MM.1S (cell line): ENCODE measurements at regions not wholly inside any gene's neighbourhood (a gene's known extent, or its start where the extent isn't known, plus 50 kb on each side); places are given as distances from the start of the nearest gene placed in this dataset.

Source experiments
- DNase-seq: peaks from one replicate; pipeline ENCODE4 v3.0.0-alpha.2; 2015
- H2AFZ ChIP-seq: fragments of 300-600 bp; sonication (generic); 2 replicates; pipeline ENCODE4 v1.6.0; 2016; ENCODE audit warnings: antibody characterized with exemption, low read length
- H3F3A ChIP-seq: fragments of 300-600 bp; sonication (generic); 2 replicates; pipeline ENCODE4 v1.6.1; 2016; ENCODE audit warnings: mild to moderate bottlenecking, antibody characterized with exemption, low read length, moderate library complexity, mixed read lengths; ENCODE audit not compliant: insufficient read depth
- H3K27ac ChIP-seq: fragments of 300-600 bp; sonication (generic); 2 replicates; pipeline ENCODE4 v1.5.1; 2016; ENCODE audit warnings: mild to moderate bottlenecking, low read length
- H3K27me3 ChIP-seq: fragments of 300-600 bp; sonication (generic); replicated peaks from 2 replicates; pipeline ENCODE4 v1.6.0; 2016; ENCODE audit warnings: low read length; ENCODE audit not compliant: insufficient read depth
- H3K36me3 ChIP-seq: fragments of 300-600 bp; sonication (generic); replicated peaks from 2 replicates; pipeline ENCODE4 v1.6.1; 2016; ENCODE audit warnings: mild to moderate bottlenecking, low read length, mixed read lengths; ENCODE audit not compliant: insufficient read depth
- H3K4me1 ChIP-seq: fragments of 300-600 bp; sonication (generic); 2 replicates; pipeline ENCODE4 v1.6.1; 2016; ENCODE audit warnings: low read length, mixed read lengths
- H3K4me2 ChIP-seq: fragments of 300-600 bp; sonication (generic); 2 replicates; pipeline ENCODE4 v1.6.0; 2016; ENCODE audit warnings: low read depth, low read length
- H3K4me3 ChIP-seq: fragments of 300-600 bp; sonication (generic); 2 replicates; pipeline ENCODE4 v1.5.1; 2016; ENCODE audit warnings: low read length, mixed read lengths
- H3K79me2 ChIP-seq: fragments of 300-600 bp; sonication (generic); 2 replicates; pipeline ENCODE4 v1.6.1; 2016; ENCODE audit warnings: mixed run types, low read length, mixed read lengths
- H3K9ac ChIP-seq: fragments of 300-600 bp; sonication (generic); 2 replicates; pipeline ENCODE4 v1.6.1; 2016; ENCODE audit warnings: low read length, mixed read lengths
- H3K9me2 ChIP-seq: fragments of 300-600 bp; sonication (generic); replicated peaks from 2 replicates; pipeline ENCODE4 v1.6.1; 2016; ENCODE audit warnings: mild to moderate bottlenecking, low read length, mixed read lengths; ENCODE audit not compliant: insufficient read depth
- H3K9me3 ChIP-seq: fragments of 300-600 bp; sonication (generic); replicated peaks from 2 replicates; pipeline ENCODE4 v1.6.1; 2016; ENCODE audit warnings: mild to moderate bottlenecking, low read length, mixed read lengths; ENCODE audit not compliant: insufficient read depth
- H4K20me1 ChIP-seq: fragments of 300-600 bp; sonication (generic); 2 replicates; pipeline ENCODE4 v1.6.1; 2016; ENCODE audit warnings: mild to moderate bottlenecking, low read length, moderate library complexity, mixed read lengths; ENCODE audit not compliant: insufficient read depth
- CTCF ChIP-seq: fragments of 300-600 bp; sonication (generic); IDR thresholded peaks from 2 replicates; pipeline ENCODE4 v1.5.1; 2016; ENCODE audit warnings: antibody characterized with exemption, low read length, mixed read lengths
- EZH2 ChIP-seq: fragments of 300-600 bp; sonication (generic); optimal IDR thresholded peaks from 2 replicates; pipeline ENCODE3; 2017; ENCODE audit warnings: low read depth, mild to moderate bottlenecking, antibody characterized with exemption, low read length, mixed read lengths
- EZH2phosphoT487 ChIP-seq: fragments of 300-600 bp; sonication (generic); IDR thresholded peaks from 2 replicates; pipeline ENCODE4 v1.6.1; 2018; ENCODE audit warnings: antibody characterized with exemption, low read length

- Histone ChIP-seq H4K20me1 (no peaks in the 10 kb centered on the region), H2AFZ (no peak overlapping the region), H3K9me3 (no peaks in the 10 kb centered on the region), H3K9ac (no peak overlapping the region), H3K4me1 (no peaks in the 10 kb centered on the region), H3K4me2 (no peak overlapping the region), H3K27ac (no peak overlapping the region), H3K79me2 (no peaks in the 10 kb centered on the region), H3F3A (no peaks in the 10 kb centered on the region), H3K36me3 (no peaks in the 10 kb centered on the region), H3K4me3 (no peak overlapping the region), H3K9me2 (no peaks in the 10 kb centered on the region), H3K27me3 (no peaks in the 10 kb centered on the region)
- TF ChIP-seq EZH2, result no peak
- no peak for TF ChIP-seq CTCF
- no peak for TF ChIP-seq EZH2phosphoT487
- DNase-seq, result no peak
Measured at GRCh38 chr14:84390010-84390409, 1139.9 kb upstream of the FLRT2 start.

GRCh38 chr14:84397631-84398030 lies 1132.3 kb upstream of the FLRT2 start:
- Histone ChIP-seq H3K9ac (no peak overlapping the region), H3K79me2 (no peaks in the 10 kb centered on the region), H3K4me2 (no peak overlapping the region), H3K36me3 (no peaks in the 10 kb centered on the region), H3K27ac (no peak overlapping the region), H3K4me1 (no peaks in the 10 kb centered on the region), H3K4me3 (no peak overlapping the region), H3K9me3 (no peaks in the 10 kb centered on the region), H3K27me3 (no peaks in the 10 kb centered on the region), H4K20me1 (no peaks in the 10 kb centered on the region), H3F3A (no peaks in the 10 kb centered on the region), H3K9me2 (no peaks in the 10 kb centered on the region), H2AFZ (no peak overlapping the region)
- DNase-seq, result no peak
- no peak for TF ChIP-seq EZH2phosphoT487
- TF ChIP-seq EZH2, result no peak
- no peak for TF ChIP-seq CTCF

DNA sequence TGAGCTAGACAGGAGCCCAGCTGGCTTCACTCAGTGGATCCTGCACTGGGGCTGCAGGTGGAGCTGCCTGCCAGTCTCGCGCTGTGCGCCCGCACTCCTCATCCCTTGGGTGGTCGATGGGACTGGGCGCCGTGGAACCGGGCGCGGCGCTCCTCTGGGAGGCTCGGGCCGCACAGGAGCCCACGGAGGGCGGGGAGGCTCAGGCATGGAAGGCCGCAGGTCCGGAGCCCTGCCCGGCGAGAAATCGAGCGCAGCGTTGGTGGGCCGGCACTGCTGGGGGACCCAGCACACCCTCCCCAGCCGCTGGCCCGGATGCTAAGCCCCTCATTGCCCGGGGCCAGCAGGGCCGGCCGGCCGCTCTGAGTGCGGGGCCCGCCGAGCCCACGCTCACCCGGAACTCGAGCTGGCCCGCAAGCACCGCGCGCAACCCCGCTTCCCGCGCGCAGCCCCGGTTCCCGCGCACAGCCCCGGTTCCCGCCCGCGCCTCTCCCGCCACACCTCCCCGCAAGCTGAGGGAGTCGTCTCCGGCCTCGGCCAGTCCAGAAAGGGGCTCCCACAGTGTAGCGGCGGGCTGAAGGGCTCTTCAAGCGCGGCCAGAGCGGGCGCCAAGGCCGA lies 1130.5 kb upstream of the FLRT2 start:
- no peak for DNase-seq
- H3K9me3 ChIP-seq, result no peaks in the 10 kb centered on the region
- H2AFZ ChIP-seq, result no peak overlapping the region
- H3K9me2 ChIP-seq, result no peaks in the 10 kb centered on the region
- H3K4me2 ChIP-seq, result no peak overlapping the region
- no peaks in the 10 kb centered on the region for H3K27me3 ChIP-seq
- no peaks in the 10 kb centered on the region for H3K4me1 ChIP-seq
- no peak overlapping the region for H3K9ac ChIP-seq
- H3K27ac ChIP-seq, result no peak overlapping the region
- TF ChIP-seq EZH2 (no peak), CTCF (no peak), EZH2phosphoT487 (no peak)
- H3K79me2 ChIP-seq, result no peaks in the 10 kb centered on the region
- H3K4me3 ChIP-seq, result no peak overlapping the region
- no peaks in the 10 kb centered on the region for H4K20me1 ChIP-seq
- H3K36me3 ChIP-seq, result no peaks in the 10 kb centered on the region
- no peaks in the 10 kb centered on the region for H3F3A ChIP-seq
